Stimulated activated CD8-positive, alpha-beta memory T cell treated with anti-CD3 and anti-CD28 coated beads, Interleukin-4, amount 100 ng/mL, for 24 hours (primary cell): ENCODE measurements at regions not wholly inside any gene's neighbourhood (a gene's known extent, or its start where the extent isn't known, plus 50 kb on each side); places are given as distances from the start of the nearest gene placed in this dataset.
"Not testable (repeated sequence)": the region's sequence is repeated elsewhere in the genome, so short reads cannot be mapped to it uniquely, and the experiment has no call there.

Experiments
- DNase-seq: peaks from one replicate; pipeline ENCODE4 v3.0.0-alpha.2; 2020; ENCODE audit warnings: low read depth

DNA sequence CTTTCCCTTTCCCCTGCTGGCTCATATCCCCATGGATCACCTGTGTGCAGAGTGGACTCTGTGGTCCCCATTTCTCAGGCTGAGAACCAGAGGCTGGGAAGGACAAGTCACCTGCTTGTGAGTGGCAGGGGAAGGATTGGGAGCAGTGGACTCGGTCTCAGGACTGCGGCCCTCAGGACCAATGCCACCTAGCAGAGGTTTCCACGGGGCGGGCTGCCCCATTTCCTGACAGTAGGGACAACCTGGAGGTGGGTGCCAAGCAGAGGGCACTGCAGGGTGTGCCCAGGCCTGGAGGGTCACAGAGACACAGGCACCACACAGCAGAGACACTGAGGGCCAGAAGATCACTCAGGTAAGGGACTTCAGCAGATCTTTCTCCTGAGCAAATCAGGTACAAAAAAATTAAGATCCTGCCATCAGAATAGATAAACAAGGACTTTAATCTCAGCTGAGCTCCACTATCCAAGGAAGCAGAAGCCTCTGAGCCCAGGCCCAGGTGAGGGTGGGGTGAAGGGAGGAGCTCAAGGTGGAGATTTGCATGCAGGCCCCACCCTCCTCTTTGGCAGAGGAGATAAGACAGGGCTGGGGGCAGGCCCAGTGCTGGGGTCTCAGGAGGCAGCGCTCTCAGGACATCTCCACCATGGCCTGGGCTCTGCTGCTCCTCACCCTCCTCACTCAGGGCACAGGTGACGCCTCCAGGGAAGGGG lies 113.8 kb downstream of the GGTLC2 start:
- DNase-seq: not testable (repeated sequence)

DNA sequence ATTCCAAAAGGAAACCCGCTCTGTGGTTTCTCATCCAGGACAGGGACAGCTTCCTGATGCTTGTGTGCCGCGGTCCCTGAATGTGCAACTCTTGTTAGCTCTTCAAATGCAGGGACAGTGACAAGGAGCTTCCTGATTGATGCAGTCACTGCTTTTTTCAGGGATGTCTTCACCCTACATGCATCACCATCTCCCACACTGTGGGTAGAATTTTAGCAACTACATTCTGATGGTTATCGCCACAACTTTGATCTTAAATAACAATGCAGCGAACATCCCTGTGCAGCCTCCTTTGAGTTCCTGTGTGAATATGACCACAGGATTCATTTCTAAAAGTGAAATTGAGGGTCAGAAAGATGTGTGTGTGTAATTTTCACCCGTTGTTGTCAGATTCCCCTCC lies 115.0 kb downstream of the GGTLC2 start:
- no peak for DNase-seq

DNA sequence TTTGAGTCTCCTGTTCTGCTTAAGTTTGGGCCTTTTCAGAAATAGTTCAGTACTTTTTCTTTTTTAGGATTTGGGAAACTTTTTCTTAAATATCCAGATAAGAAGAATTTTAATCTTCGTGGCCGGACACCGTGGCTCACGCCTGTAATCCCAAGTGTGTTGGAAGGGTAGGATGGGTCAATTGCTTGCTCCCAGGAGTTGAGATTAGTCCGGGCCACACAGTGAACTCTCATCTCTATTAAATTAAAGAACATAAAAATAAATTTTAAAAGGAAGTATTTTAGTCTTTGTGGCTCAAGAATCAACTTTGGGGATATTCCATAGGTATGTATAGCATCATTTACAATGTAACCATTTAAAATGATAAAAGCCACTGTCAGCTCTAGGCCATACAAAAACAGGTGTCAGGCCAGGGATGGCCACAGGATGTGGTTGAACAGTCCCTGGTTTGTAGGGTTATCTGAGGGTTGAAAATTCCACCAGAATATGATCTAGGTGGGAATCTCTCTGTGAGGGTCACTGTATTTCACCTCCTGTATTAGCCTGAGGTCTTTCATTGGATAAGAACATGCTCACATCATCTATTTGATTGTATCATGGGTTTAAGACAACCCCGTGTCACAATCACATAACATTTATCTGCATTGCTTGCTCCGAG lies 115.6 kb downstream of the GGTLC2 start:
- DNase-seq: no peak

DNA sequence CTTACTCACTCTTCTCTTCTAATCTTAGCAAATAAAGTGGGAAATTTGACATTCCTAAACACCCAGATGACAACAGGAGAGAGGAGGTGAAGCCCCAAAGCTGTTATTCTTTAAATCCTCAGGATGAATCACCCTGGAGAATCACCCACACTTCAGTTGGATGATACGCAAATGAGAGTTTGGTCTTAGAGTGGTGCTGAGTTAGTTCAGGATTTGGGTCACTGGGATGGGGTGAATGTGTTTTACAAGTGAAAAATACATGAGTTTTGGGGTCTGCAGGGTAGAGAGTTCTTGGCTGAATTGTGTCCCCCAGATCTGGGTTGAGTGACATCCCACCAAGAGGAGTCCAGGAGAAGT lies 117.2 kb downstream of the GGTLC2 start:
- no peak for DNase-seq

DNA sequence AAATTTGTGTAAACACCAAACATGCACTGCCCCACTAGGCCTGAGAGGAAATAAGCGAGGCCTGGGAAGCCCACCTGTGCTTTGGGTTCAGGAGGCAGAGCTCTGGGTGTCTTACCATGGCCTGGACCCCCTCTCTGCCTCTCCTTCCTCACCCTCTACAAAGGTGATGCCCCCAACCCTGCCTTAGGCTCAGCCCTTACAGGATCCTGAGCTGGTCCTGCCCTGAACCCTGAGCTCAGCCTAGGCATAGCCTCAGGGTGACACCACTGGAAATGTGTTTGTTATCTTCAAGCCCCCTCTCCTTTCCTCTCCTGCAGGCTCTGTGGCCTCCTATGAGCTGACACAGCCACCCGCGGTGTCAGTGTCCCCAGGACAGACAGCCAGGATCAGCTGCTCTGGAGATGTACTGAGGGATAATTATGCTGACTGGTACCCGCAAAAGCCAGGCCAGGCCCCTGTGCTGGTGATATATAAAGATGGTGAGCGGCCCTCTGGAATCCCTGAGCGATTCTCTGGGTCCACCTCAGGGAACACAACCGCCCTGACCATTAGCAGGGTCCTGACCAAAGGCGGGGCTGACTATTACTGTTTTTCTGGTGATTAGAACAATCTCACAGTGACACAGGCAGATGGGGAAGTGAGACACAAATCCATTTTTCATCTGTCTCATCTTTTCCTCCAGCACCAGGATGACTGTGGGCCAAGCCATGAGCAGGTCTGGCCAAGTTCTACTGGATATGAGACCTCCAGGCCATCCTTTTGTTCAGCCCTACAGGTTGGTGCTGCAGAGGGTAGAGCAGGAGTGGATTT lies 117.8 kb downstream of the GGTLC2 start:
- no peak for DNase-seq

DNA sequence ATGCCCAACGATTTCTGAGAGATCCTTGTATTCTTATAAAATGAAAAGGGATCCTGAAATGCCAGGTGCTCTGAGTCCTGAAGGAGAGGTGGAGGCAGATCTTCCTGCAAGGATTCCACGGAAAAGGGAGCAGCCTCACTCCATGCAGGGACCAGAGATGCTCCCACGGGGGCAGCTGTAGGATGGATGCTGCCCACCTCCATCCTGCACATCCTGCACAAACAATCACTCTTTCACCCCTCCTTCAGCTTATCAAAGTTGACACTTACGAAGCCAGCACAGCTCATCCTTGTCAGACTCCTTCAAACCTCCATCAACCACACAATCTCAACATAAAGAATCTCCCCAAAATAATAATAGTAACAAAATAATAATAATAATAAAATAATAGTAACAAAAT lies 119.1 kb downstream of the GGTLC2 start:
- DNase-seq: no peak

DNA sequence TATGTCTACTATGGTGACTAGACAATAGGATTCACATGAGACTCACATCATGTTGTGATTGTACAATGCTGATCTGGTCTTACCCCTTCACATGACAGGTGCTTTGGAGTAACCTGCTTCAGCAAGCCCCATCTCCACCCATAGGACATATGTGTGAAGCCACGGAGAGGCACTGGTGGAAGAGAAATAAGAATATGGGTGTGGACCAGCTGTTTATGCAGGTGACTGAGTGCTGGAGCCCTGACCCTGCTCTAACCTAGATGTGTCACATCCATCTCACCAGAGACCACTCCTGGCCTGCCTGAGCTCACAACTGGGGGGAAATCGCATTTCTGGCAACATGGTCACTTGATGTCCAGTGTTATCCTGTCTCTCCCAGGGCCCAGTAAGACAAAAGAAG lies 119.7 kb downstream of the GGTLC2 start:
- DNase-seq: no peak

DNA sequence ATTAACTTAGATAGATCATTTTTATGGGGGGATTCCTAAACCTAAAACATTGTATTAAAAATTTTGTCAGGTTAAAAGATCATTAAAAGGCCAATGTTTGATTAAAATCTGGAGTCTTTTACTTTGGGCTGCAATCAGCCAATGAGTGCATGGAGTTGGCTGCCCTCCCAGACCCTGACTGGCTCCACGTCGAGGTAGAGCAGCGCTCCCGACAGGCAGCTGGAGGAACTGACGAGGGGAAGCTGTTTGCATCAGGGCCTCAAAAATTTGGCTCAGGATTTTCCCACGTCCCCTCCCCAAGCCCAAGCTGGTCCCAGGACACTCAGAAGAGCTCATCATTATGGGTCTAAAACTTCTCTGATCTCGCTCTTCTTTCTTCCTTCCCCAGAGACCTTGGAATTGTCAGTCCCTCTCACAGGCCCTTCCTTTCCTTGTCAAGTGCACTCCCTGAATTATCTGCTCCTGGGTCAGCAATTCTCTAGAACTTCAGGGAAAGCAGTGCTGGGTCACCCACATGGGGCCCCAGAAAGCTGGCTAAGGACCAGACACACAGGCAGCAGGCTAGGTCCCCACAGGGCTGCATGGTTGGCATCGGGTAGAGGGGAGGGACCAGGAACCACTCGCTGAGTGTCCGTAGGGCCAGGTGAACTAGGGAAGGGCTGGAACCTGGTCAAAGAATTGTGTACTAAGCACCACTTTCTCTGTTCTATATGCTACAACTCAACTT lies 119.6 kb upstream of the IGLL5 start:
- DNase-seq: no peak

DNA sequence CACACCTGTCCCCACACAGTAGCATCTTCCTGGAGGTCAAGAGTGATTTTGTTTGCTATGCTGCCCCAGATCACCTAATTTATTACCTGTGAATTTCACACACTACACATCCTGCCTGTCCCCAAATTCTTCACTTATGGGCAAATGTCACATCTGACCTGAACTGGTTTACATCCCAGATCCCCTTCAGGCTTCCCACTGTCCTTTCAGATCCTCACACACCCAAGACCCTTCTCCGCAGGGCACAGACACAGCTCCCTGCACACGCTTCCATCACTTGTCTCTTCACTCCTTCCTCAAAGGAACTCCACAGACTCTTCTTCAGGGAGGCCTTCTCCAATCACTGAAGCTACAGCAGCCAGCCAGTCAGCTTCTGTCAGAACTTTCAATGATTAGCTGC lies 118.7 kb upstream of the IGLL5 start:
- DNase-seq: no peak

DNA sequence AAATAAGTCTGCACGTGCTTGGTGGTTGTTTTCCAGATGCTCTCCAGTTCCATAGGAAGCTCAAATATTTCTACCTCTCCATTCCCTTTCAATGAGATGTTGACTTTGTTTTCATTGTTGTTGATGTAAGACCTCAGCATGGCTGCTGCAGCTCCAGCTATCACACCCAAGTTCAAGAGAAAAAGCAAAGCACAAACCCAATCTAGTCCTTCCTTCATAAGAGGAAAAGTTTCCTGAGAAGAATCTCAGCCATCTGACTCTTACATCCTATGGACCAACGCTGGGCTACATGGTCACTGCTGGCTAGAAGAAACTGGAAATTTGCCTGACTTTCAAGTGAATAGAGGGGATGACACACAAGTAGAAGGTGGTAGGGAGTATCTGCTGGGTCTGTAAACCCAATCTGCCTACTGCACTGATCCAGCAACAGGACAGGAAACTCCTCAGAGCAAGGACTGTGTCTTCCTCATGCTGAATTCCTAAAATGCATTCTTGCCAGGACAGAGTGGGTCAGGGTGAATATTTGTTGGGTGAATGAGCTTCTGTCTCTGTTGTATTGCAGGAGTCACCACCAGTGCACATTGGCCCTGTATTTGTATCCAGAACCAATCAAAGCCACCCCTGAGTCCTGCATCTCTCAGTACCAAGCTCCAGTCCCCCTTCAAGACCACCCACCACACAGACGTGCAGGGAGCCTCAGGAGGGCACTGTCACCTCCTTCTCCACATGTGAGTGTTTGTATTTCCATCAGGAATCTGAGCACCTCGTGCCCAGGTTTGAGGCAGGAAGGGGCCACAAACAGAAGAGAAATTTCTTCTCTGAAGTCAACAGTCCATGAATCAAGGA lies 118.0 kb upstream of the IGLL5 start:
- DNase-seq: no peak

DNA sequence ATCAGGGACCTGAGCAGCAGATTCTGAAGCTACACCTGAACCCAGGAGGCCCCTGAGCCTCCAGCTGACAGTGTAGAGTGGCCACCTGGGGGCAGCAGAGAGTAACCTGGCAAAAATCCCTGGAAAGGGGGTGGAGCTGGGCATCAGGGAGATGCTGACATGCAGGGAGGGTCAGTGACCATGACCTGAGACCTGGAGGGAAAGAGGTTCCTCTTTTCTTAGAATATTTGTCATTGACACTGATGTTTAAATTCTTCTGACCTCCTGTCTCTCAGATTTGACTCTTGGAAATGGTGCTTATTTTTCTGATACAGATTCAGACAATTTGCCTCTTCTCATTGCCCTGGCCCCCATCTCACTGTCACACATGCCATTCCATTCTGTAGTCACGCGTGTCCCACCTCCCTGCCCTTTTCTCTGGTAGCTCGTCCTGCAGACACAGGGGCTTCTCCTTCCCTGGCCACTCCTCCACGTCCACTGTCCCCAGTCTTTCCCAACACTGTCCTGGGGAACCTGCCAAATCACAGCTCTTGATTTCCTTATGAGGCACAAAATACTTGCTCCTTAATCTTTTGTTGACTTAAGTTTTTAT lies 117.2 kb upstream of the IGLL5 start:
- peak; percentile 21 for DNase-seq

DNA sequence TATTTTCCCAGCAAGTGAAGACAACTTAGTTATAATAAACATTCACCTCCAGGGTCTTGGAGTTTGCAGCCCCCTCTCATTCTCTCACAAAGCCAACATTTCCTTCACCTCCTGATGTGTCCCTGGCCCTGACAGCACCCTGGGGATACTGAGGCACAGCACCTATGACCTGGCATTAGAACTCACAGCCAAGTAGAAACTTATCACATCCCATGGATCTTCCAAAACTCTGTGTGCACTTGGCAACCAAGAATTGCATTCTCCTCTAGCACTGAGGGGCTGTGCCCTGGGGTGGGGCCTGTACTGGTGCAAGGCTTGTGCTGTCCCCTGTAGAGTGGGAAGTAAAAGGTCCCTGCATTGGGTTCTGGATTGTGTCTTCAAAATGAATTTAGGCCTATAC lies 116.7 kb upstream of the IGLL5 start:
- DNase-seq: no peak

DNA sequence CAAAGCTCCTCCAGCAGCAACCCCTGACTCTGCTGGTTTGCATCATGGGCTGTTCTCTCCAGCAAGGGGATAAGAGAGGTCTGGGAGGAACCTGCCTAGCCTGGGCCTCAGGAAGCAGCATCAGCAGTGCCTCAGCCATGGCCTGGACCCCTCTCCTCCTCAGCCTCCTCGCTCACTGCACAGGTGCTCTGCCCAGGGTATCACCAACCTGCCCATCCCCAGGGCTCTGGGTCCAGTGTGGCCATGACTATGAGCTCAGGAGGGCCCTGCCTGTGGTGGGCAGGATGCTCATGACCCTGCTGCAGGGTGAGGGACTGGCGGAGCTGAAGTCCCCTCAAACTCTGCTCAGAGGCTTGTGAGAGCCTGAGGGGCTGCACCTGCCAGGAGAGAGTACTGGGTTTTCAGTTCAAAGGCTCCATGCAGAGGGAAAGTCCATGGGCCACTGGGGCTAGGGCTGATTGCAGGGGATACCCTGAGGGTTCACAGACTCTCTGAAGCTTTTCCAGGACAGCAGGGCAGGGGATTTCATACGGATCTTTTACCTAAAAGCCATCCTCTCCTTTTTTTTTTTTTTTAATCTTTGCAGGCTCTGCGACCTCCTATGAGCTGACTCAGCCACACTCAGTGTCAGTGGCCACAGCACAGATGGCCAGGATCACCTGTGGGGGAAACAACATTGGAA lies 115.8 kb upstream of the IGLL5 start:
- no peak for DNase-seq

DNA sequence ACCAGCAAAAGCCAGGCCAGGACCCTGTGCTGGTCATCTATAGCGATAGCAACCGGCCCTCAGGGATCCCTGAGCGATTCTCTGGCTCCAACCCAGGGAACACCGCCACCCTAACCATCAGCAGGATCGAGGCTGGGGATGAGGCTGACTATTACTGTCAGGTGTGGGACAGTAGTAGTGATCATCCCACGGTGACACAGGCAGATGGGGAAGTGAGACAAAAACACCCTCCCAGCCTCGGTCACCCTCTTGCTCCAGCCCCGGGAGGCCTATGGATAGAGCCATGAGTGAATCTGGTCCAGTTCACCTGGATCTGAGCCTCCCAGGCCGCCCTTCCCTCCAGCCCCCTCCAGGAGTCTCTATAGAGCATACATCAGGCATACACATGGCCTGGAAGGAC lies 115.2 kb upstream of the IGLL5 start:
- DNase-seq: no peak

DNA sequence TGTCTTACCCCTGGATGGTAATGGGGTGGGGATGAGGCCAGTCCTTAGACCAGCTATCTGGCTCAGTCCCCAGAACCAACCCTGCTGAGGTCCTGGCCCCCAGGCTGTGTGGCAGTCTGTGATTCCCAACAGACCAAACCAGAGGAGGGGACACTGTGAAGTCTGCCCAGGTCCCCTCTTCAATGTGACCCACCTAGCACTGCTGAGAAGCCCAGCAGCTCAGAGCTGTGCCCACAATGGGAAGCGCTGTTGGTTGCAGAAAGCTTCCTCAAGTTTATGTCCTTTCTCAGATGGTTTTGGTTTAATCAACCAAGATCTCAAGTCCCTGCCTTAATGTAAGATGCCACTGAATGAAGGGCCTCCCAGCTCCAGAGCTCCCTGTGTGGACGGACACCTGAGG lies 114.7 kb upstream of the IGLL5 start:
- no peak for DNase-seq

DNA sequence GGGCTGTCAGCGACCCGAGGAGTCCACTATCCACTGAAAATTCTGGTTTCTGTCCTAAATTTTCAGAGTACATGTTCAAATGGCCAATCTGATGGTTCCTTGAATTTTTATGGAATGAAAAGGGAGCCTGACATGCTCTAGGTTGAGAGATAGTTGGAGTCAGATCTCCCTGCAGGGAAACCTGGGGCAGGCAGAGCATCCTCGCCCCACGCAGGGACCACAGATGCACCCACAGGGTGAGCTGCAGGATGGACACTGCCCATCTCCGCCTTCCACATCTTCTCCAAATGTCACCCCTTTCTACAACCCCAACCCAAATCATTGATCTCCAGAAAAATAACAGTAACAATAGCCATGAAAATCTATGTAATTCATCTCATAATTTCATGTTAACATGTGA lies 114.2 kb upstream of the IGLL5 start:
- DNase-seq: no peak

DNA sequence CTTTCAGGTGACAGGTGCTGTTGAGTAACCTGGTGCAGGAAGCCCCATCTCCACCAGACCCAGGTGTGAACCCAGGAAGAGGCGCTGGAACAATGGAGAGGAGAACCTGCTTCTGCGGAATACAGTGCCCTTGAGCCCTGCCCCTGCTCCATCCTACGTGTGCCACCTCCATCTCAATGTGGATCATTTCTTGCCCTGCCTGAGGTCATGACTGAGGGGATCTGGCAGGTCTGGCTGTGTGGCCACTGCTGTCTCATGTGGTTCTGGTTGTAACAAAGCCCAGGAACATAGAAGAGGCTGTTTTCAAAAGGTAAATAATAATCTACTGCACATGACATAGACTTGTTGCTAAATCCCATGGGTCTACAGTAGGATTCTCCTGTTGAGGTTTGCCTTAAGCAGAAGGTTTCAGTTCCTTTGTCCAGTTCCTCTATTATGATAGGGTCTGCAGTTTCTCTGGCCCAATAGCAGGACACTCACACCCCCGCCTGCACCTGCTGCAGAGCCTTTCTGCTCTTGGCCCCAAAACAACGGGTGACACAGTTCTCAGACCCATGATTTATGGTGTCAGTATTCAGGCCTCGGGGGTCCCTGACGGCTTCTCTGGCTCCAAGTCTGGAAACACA lies 113.5 kb upstream of the IGLL5 start:
- no peak for DNase-seq

DNA sequence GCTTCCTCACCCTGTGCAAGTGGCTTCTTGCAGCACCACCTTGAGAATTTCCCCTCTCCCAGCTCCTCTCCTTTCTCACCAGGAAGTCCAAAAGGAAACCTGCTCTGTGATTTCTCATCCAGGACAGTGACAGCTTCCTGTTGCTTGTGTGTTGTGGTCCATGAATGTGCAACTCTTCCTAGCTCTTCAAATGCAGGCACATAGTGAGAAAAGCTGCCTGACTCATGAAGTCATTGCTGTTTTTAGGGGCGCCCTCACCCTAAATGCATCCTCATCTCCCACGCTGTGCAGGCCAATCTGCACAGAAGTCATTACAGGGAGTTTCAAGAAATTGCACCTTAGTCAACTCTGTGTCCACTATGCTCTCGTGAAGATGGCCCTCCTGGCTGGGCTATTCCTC lies 112.9 kb upstream of the IGLL5 start:
- not testable (repeated sequence) for DNase-seq

DNA sequence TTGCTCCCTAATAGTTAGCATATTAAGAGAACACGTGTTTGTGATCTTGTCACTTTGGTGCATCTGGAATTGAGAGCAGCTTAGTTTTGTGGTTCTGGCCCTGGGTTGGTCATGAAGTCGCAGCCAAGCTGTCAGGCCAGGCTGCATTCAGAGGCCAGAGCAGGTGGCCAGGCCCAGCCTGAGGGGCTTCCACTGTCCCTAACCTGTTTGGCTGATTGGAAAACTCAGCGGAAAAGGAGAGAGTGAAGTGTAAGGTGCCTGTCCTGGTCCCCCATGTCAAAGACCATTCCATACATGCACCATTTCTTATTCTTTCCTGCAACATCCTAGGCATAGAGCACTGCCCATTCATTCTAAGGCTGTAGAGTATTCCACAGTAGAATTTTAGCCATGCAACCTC lies 111.5 kb upstream of the IGLL5 start:
- no peak for DNase-seq

DNA sequence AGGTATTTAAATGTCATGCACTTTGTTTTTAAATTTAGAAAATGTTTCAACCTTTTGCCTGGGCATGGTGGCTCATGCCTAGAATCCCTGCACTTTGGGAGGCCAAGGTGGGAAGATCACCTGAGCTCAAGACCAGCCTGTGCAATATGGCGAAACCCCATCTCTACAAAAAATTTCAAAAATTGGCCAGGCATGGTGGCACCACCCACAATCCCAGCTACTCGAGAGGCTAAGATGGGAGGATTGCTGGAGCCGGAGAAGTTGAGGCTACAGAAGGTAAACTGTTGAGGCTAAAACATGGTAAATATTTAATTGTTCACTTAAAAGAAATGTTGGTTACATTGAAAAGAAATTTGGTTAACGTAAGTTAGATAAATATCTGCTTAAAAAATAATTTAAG lies 108.4 kb upstream of the IGLL5 start:
- no peak for DNase-seq
